Thyroid gland (tissue), 4 donors: ENCODE measurements at regions not wholly inside any gene's neighbourhood (a gene's known extent, or its start where the extent isn't known, plus 50 kb on each side); places are given as distances from the start of the nearest gene placed in this dataset.

Source experiments
- DNase-seq, 2 donors: peaks; one replicate each; pipeline ENCODE4 v3.0.0-alpha.2; 2019
- H3K27ac ChIP-seq, 3 donors: fragments of 200-600 bp; sonication (generic); 1 replicate in 2 of 3; 2 replicates in 1 of 3; pipeline ENCODE4 v1.5.1; 2016 to 2019; ENCODE audit warnings: mild to moderate bottlenecking in 1 of 3, moderate library complexity in 1 of 3
- H3K27me3 ChIP-seq: fragments of 200-600 bp; sonication (generic); one replicate; pipeline ENCODE4 v1.5.1; 2019
- H3K36me3 ChIP-seq, 2 donors: fragments of 200-600 bp; sonication (generic); one replicate each; pipeline ENCODE4 v1.5.1; 2016 to 2019
- H3K4me1 ChIP-seq, 2 donors: fragments of 200-600 bp; sonication (generic); one replicate each; pipeline ENCODE4 v1.5.1; 2017 to 2019
- H3K4me3 ChIP-seq, 3 donors: fragments of 200-600 bp; sonication (generic); replicated peaks in 1 of 3; 1 replicate in 2 of 3; 2 replicates in 1 of 3; pipeline ENCODE4 v1.5.1; 2016; ENCODE audit warnings: mild to moderate bottlenecking in 1 of 3
- H3K9me3 ChIP-seq: fragments of 200-600 bp; sonication (generic); one replicate; pipeline ENCODE4 v1.5.1; 2017
- POLR2A ChIP-seq, 2 donors: fragments of 450-650 bp; IDR thresholded peaks; one replicate each; pipeline ENCODE4 v1.6.1; 2017; ENCODE audit warnings: antibody characterized with exemption in 2 of 2, mild to moderate bottlenecking in 2 of 2, moderate library complexity in 1 of 2
- WGBS, 2 donors: methylation state at CpG; one replicate each; pipeline ENCODE4 v1.1.5; 2017; 5-methylcytosine and 5-hydroxymethylcytosine counted together
- intact Hi-C: fragments of 100-400 bp; cut with DNase I; formaldehyde crosslinking; loops from one replicate; pipeline ENCODE4 v1.15.1; 2023
- TF ChIP-seq, protein P1 (sequence below), 6 experiments: fragments of 200-600 bp in 3 of 6; fragments of 450-650 bp in 3 of 6; sonication (generic) in 3 of 6; IDR thresholded peaks; one replicate each; pipeline ENCODE4 v1.5.1; 2016 to 2019; ENCODE audit warnings: antibody characterized with exemption in 6 of 6, mild to moderate bottlenecking in 2 of 6, inconsistent platforms in 1 of 6, moderate library complexity in 1 of 6

- Histone ChIP-seq H3K4me1 (no peaks in the 10 kb centered on the region), H3K27me3 (no peaks in the 10 kb centered on the region), H3K9me3 (no peaks in the 10 kb centered on the region), H3K36me3 (no peaks in the 10 kb centered on the region), H3K27ac (no peak overlapping the region), H3K4me3 (no peak overlapping the region)
- intact Hi-C loops, result no loop called here
- 41 to 52% methylated on average over 4 of the region's 4 CpGs for WGBS, 2 donors
- no peak for DNase-seq
- TF ChIP-seq, protein P1, sequence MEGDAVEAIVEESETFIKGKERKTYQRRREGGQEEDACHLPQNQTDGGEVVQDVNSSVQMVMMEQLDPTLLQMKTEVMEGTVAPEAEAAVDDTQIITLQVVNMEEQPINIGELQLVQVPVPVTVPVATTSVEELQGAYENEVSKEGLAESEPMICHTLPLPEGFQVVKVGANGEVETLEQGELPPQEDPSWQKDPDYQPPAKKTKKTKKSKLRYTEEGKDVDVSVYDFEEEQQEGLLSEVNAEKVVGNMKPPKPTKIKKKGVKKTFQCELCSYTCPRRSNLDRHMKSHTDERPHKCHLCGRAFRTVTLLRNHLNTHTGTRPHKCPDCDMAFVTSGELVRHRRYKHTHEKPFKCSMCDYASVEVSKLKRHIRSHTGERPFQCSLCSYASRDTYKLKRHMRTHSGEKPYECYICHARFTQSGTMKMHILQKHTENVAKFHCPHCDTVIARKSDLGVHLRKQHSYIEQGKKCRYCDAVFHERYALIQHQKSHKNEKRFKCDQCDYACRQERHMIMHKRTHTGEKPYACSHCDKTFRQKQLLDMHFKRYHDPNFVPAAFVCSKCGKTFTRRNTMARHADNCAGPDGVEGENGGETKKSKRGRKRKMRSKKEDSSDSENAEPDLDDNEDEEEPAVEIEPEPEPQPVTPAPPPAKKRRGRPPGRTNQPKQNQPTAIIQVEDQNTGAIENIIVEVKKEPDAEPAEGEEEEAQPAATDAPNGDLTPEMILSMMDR (IDR thresholded peaks at IDR 0.05), result no peak
- no peak for TF ChIP-seq POLR2A (IDR thresholded peaks at IDR 0.05)
Measured at GRCh38 chr20:51889466-51889865, 87.1 kb upstream of the SALL4 start.

GRCh38 chr20:51888291-51888690 lies 86.0 kb upstream of the SALL4 start:
- no peaks in the 10 kb centered on the region for H3K9me3 ChIP-seq
- TF ChIP-seq POLR2A (IDR thresholded peaks at IDR 0.05), result no peak
- TF ChIP-seq, protein P1 (IDR thresholded peaks at IDR 0.05), result no peak
- no peaks in the 10 kb centered on the region for H3K27me3 ChIP-seq
- no peak for DNase-seq
- no peak overlapping the region for H3K27ac ChIP-seq
- H3K4me1 ChIP-seq, result no peaks in the 10 kb centered on the region
- intact Hi-C loops, result no loop called here
- H3K36me3 ChIP-seq, result no peaks in the 10 kb centered on the region
- WGBS, 2 donors, result 76 to 78% methylated on average over 10 of the region's 10 CpGs
- H3K4me3 ChIP-seq, result no peak overlapping the region

- TF ChIP-seq POLR2A (IDR thresholded peaks at IDR 0.05), result no peak
- TF ChIP-seq, protein P1 (IDR thresholded peaks at IDR 0.05), result no peak
- 54 to 57% methylated on average over 5 of the region's 5 CpGs for WGBS, 2 donors
Measured at GRCh38 chr20:51886891-51887608, 84.7 kb upstream of the SALL4 start.

DNA sequence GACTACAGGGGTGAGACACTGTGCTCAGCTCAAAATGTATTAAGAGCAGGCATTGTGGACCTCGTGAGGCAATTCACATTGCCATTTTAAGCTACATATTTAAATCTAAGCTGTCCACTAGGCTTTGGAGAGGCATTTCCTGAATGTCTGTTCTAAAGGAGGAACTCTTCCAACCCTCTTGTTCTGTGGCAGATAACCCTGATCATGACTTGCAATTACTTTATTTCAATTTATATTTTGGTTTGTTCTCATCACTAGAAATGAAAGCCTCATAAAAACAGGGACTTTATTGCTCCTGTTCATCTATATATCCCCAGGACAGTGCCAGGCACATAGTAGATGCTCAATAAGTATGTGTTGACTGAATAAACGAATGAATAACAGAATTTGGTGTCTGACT lies 84.0 kb upstream of the SALL4 start:
- Histone ChIP-seq H3K4me1 (no peaks in the 10 kb centered on the region), H3K36me3 (no peaks in the 10 kb centered on the region), H3K4me3 (no peak overlapping the region), H3K27ac (no peak overlapping the region), H3K9me3 (no peaks in the 10 kb centered on the region), H3K27me3 (no peaks in the 10 kb centered on the region)
- no peak for TF ChIP-seq POLR2A (IDR thresholded peaks at IDR 0.05)
- TF ChIP-seq, protein P1 (IDR thresholded peaks at IDR 0.05), result no peak
- intact Hi-C loops, result no loop called here
- no peak for DNase-seq
- WGBS, 2 donors, result 65 to 81% methylated on average over 2 of the region's 2 CpGs

More at GRCh38 chr20:51886891-51887608, 84.7 kb upstream of the SALL4 start:
- DNase-seq, result peak in 1 of 2 donors; percentile 3
- Histone ChIP-seq H3K9me3 (no peaks in the 10 kb centered on the region), H3K4me3 (no peak overlapping the region), H3K27me3 (no peaks in the 10 kb centered on the region), H3K27ac (no peak overlapping the region), H3K36me3 (no peaks in the 10 kb centered on the region), H3K4me1 (no peaks in the 10 kb centered on the region)
- intact Hi-C loops, result no loop called here

DNA sequence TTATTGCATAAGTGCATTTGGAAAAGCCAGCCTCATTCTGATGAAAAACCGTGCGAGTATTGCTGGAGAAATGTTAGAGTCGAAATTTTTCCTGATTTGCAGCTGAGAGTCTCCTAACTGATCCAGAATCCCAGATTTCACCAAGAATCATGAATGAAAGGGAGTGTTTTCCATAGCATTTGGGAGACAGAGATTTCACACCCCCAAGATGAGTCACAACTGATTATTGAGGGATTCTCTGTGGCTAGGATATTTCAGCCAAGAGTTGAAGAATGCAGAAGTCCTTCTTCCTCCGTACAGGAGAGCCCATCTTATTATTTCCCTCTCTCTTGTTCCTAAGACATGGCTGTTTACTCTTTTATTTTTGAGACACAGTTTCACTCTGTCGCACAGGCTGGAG lies 82.2 kb upstream of the SALL4 start:
- DNase-seq, result no peak
- WGBS, 2 donors, result 81 to 82% methylated on average over 5 of the region's 5 CpGs
- TF ChIP-seq, protein P1 (IDR thresholded peaks at IDR 0.05), result no peak
- no peaks in the 10 kb centered on the region for H3K27me3 ChIP-seq
- H3K4me3 ChIP-seq, result no peak overlapping the region
- no peaks in the 10 kb centered on the region for H3K36me3 ChIP-seq
- intact Hi-C loops, result no loop called here
- no peaks in the 10 kb centered on the region for H3K4me1 ChIP-seq
- H3K27ac ChIP-seq, result no peak overlapping the region
- H3K9me3 ChIP-seq, result no peaks in the 10 kb centered on the region
